ENCODE measurements at regions not wholly inside any gene's neighbourhood (a gene's known extent, or its start where the extent isn't known, plus 50 kb on each side); places are given as distances from the start of the nearest gene placed in this dataset.
"Not testable (repeated sequence)": the region's sequence is repeated elsewhere in the genome, so short reads cannot be mapped to it uniquely, and the experiment has no call there.

- Histone ChIP-seq H3K36me3 (no peaks in the 10 kb centered on the region), H3K4me1 (no peaks in the 10 kb centered on the region), H3K27ac (no peak overlapping the region), H3K4me3 (no peak overlapping the region), H3K27me3 (no peaks in the 10 kb centered on the region), H3K9me3 (peaks cover 0 to 25% (median 8%) of the 10 kb centered on the region in 12 donors)
- TF ChIP-seq, protein P1, sequence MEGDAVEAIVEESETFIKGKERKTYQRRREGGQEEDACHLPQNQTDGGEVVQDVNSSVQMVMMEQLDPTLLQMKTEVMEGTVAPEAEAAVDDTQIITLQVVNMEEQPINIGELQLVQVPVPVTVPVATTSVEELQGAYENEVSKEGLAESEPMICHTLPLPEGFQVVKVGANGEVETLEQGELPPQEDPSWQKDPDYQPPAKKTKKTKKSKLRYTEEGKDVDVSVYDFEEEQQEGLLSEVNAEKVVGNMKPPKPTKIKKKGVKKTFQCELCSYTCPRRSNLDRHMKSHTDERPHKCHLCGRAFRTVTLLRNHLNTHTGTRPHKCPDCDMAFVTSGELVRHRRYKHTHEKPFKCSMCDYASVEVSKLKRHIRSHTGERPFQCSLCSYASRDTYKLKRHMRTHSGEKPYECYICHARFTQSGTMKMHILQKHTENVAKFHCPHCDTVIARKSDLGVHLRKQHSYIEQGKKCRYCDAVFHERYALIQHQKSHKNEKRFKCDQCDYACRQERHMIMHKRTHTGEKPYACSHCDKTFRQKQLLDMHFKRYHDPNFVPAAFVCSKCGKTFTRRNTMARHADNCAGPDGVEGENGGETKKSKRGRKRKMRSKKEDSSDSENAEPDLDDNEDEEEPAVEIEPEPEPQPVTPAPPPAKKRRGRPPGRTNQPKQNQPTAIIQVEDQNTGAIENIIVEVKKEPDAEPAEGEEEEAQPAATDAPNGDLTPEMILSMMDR (IDR thresholded peaks at IDR 0.05) = no peak
- TF ChIP-seq POLR2A (IDR thresholded peaks at IDR 0.05) = no peak
- intact Hi-C loops (cut with DNase I) = no loop called here
- no peak for ATAC-seq
- WGBS, 4 donors = 80 to 90% (median 87%) methylated on average over 9 of the region's 9 CpGs
- no peak for DNase-seq
These were observed 707.8 kb upstream of the SALL3 start for GRCh38 chr18:78271790-78272189.

GRCh38 chr18:78273876-78274275, 705.7 kb upstream of the SALL3 start:
- Histone ChIP-seq H3K4me3 (no peak overlapping the region), H3K27me3 (no peaks in the 10 kb centered on the region), H3K9me3 (peaks cover 0 to 25% (median 8%) of the 10 kb centered on the region in 12 donors), H3K27ac (no peak overlapping the region), H3K36me3 (no peaks in the 10 kb centered on the region), H3K4me1 (no peaks in the 10 kb centered on the region)
- intact Hi-C loops (cut with DNase I) = no loop called here
- ATAC-seq (no peak), DNase-seq (no peak)
- TF ChIP-seq POLR2A (IDR thresholded peaks at IDR 0.05) = no peak
- TF ChIP-seq, protein P1 (IDR thresholded peaks at IDR 0.05) = no peak

- DNase-seq; H3K27ac ChIP-seq; H3K27me3 ChIP-seq; H3K4me1 ChIP-seq; intact Hi-C loops (cut with DNase I); H3K9me3 ChIP-seq; ATAC-seq; H3K4me3 ChIP-seq; H3K36me3 ChIP-seq: not testable (repeated sequence)
- WGBS, 4 donors = 85 to 90% (median 87%) methylated on average over 7 of the region's 7 CpGs
These were observed 696.2 kb upstream of the SALL3 start for GRCh38 chr18:78283425-78283824.

DNA sequence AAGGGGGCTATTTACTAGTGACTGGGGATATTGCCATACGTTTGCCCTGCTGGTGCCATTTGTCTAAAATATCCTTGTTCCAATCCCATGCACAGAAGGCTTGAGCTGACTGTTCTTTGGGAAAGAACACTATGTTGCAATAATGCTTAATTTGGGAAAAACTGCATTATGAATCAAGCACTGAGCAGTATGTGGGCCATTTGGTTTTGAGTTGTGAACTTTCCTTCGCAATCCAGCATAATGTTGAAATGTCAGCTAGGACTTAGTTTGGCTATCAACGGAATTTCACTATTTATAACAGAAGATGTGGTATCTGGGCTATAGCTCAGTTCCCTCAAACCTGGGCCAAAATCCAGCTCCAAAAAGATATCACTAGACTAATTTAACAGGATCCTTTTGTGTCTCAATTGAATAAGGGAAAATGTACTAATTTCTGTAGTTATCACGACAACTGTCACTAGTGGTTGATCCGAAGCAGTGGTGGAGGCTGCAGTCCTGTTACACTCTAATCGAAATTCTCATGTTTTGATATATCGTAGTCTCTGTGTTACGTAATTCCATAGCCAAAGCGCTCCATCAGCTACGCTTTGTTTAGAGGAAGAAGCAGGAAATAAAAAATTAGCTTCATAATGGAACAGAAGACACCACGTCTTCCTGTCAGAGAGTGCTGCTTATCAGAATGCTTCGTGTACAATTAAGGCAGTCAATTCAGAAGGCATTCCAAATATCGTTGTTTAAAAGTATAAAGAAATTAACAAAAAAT, 686.8 kb upstream of the SALL3 start:
- DNase-seq = no peak
- Histone ChIP-seq H3K4me3 (peak overlapping the region in 9 of 12 donors; percentile 19 to 54 (median 29)), H3K4me1 (peaks cover 0 to 2% (median 0%) of the 10 kb centered on the region in 12 donors), H3K36me3 (no peaks in the 10 kb centered on the region), H3K27ac (peak overlapping the region in 4 of 12 donors; percentile 16 to 57 (median 45)), H3K27me3 (peaks cover 0 to 5% (median 0%) of the 10 kb centered on the region in 9 donors), H3K9me3 (no peaks in the 10 kb centered on the region)
- TF ChIP-seq POLR2A (IDR thresholded peaks at IDR 0.05) = no peak
- TF ChIP-seq, protein P1 (IDR thresholded peaks at IDR 0.05) = no peak
- WGBS, 4 donors = 45 to 55% (median 50%) methylated on average over 13 of the region's 13 CpGs
- intact Hi-C loops (cut with DNase I) = no loop called here
- ATAC-seq = peak; percentile 26 to 73 (median 48)

Data from heart left ventricle (tissue), 16 donors.